SKM-1 treated with dmso at 0.1 percent for 144 hours (cell line): ENCODE measurements at regions not wholly inside any gene's neighbourhood (a gene's known extent, or its start where the extent isn't known, plus 50 kb on each side); places are given as distances from the start of the nearest gene placed in this dataset.

Experiments
- DNase-seq: peaks from one replicate; lab custom pipeline; 2025; ENCODE audit not compliant: unreplicated experiment; lab: John Stamatoyannopoulos, UW

DNA sequence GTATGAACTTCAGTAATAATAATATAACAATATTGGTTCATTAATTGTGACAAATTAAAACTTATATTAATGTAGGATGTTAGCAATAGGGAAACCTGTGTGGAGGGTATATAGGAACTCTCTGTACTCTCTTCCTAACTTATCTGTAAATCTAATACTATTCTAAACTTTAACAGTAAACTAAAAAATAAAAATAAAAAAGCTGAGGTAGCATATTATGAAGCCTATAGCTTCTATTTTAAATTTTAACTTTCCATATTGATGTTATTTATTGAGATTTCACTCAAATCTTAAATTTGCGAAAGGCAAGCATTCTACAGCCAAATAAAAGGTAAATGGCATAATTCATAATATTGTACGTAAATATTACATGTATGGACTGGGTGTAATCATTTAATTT lies 326.4 kb downstream of the MEI4 start:
- DNase-seq = no peak

- peak; percentile 34 for DNase-seq
Measured at GRCh38 chr6:77986380-77987034, 333.7 kb downstream of the MEI4 start.

GRCh38 chr6:77987035-77987384 lies 334.2 kb downstream of the MEI4 start:
- DNase-seq = no peak

- DNase-seq = no peak
Measured at GRCh38 chr6:78010130-78010529, 357.3 kb downstream of the MEI4 start.

DNA sequence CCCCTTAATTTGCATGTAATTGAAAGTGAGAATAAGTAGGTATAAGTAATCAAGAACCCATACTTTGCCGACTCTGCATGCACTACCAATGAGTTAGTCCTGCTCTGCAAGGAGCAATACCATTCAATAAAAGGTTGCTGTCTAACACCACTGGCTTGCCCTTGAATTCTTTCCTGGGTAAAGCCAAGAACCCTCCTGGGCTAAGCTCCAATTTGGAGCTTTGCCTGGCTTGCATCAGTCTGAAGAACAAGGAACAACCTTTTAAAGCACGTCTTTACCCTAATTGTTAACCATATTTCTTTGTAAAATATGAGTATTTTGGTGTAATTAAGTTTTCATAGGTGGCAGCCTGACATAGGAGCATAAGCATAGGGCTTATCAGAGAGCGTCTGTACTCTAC lies 367.7 kb downstream of the MEI4 start:
- no peak for DNase-seq

GRCh38 chr6:78025502-78025901 lies 372.7 kb downstream of the MEI4 start:
- no peak for DNase-seq

DNA sequence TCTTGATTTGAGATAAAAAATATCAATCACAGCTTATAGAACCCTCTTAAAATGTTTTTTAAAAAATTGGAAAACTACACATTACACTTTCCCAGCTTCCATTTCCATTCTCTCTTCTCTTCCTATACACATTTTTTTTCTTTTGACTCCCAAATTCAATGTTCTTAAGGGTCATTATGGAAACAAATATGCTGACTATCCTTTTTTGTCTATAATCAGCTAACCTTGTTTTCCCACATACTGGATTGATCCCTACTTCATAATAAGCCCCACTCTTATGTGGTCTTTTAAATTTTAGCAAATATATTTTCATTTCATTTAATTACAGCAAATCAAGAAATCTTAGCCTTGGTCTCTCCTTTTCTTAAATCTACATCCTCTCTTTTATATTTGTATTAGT lies 378.4 kb downstream of the MEI4 start:
- DNase-seq = no peak

GRCh38 chr6:78059171-78059570 lies 406.3 kb downstream of the MEI4 start:
- DNase-seq = no peak

DNA sequence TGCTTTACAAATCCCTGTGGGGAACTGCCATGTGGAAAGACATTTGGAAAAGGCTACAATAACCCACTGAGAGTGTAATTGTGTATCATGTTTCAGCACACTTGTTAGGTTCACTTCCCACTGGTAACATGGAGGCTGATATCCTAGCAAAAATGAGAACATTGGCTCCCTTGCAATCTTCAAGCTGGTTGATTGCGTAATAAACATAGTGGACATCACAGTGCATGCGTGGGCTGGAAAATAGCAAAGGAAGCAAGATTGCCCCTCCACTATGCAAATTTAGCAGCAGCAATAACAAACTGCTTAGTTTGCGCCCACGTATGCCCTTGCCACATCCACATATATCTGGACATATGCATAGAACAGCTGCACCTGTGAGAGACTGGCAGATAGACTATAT lies 410.2 kb downstream of the MEI4 start:
- DNase-seq = no peak

GRCh38 chr6:78076371-78076770 lies 423.5 kb downstream of the MEI4 start:
- no peak for DNase-seq

DNA sequence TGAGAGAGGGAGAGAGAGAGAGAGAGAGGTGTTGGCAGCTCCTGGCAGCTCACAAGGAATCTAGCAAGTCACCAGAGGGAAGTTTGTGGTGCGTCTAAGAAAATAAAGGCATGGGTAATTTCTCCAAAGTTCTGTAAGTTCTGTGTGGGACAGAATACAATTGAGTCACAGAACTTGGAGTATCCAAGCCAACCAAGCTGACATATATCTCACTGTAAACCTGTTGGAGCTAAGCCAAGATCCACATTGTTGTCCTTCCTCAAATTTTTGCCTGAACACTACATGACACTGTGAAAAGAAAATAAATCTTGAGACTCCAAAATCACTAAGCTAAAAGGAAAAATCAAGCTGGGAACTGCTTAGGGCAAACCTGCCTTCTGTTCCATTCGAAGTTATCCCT lies 436.7 kb downstream of the MEI4 start:
- DNase-seq = no peak

DNA sequence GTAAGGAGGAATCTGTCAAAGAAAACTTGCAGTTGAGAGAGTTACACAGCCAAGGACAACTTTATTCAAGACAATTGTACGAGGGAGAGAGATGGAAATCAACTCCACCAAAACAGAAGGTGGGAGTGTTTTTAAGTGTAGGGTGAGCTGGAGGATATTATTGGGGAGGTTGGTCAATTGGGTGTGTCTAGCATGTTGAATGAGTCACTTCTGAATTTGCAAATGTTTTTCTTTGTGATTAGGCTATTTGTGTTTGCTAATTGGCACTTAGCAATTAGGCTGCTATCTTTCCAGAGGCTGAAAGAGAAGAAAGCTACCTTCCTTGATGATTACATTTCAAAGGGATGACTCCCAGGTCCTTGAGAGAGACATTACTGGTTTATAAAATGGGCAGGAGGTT lies 441.1 kb downstream of the MEI4 start:
- no peak for DNase-seq

- no peak for DNase-seq
Measured at GRCh38 chr6:78101387-78101786, 448.5 kb downstream of the MEI4 start.

DNA sequence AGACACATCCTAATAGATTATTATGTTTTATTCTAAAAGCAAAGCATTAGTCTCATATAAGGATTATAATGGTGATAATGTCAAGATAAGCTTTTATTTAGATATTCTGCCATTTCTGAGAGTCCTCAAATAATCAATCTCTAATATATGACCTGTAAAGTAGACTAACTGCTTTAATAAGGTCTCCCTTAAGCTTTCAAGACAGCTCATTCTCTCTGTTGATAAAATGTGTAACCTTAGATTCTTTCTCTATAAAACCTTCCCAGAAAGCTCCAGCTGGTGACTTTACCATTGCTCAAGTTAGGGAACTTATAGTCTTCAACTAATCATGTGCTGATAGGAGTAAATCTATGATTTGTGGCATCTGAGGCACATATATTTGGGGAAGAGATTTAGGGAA lies 457.8 kb downstream of the MEI4 start:
- DNase-seq = no peak

GRCh38 chr6:78117966-78118365 lies 465.1 kb downstream of the MEI4 start:
- DNase-seq = no peak

DNA sequence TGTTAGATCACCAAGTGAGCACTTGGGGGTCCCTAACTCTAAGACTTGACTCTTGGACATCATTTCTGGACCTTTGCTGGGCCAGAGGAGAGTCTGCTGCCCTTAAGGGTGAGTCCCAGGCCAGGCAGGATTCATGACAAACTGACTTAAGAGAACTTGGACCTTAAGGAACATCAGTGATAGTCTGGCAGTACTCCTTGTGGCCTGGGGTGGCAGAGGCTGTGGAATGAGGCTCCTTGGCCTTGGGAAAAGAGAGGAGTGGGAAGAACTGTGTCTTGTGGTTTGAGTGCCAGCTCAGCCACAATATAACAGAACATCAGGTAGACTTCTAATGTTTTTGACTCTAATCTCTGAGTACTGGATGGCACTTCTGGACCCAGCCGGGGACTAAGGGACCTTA lies 478.7 kb downstream of the MEI4 start:
- DNase-seq = no peak

DNA sequence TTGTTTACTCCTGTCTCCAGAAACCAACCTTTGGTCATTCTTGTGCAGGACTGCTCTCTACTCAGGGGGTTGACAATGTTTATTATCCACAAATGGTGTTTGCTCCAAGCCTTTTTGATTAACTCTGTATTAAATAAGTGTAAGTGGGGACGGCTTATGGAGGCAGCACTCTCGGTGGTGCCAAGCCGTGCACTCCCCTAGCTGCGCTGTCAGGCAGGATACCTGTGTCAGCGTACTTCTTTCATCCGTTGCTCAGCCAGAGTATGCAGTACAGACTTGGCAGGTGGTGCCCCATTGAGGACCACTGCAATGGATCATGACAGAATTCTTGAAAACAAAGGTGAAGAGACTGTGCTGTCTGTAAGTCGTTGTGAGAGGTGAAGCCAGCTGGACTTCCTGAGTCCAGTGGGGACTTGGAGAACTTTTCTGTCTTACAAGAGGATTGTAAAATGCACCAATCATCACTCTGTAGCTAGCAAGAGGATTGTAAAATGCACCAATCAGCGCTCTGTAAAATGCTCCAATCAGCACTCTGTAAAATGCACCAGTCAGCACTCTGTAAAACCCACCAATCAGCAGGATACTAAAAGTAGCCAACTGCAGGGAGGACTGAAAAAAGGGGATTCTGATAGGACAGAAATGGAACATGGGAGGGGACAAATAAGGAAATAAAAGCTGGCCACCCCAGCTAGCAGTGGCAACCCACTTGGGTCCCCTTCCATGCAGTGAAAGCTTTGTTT lies 480.0 kb downstream of the MEI4 start:
- DNase-seq = no peak

- DNase-seq = no peak
Measured at GRCh38 chr6:78150425-78150824, 497.6 kb downstream of the MEI4 start.

GRCh38 chr6:78153976-78154375 lies 501.1 kb downstream of the MEI4 start:
- DNase-seq = no peak

DNA sequence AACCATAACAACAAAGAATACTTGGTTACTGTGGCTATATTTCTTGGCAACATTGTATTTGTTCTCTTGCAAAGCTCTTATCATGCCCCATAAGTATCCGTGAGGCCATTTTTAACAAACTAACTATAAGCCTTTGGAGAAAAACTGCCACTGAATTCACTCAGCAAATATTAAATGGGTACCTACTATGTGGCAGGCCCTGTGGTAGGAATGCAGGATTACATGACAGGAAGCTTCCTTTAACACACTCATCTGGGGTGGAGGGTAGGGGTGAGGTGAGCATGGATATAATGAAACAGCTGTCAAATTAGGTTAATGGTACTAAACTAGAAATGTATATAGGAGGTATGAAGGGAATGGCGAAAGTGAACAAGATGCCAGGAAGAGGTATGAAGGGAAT lies 504.8 kb downstream of the MEI4 start:
- no peak for DNase-seq

- no peak for DNase-seq
Measured at GRCh38 chr6:78188891-78189290, 536.1 kb downstream of the MEI4 start.

DNA sequence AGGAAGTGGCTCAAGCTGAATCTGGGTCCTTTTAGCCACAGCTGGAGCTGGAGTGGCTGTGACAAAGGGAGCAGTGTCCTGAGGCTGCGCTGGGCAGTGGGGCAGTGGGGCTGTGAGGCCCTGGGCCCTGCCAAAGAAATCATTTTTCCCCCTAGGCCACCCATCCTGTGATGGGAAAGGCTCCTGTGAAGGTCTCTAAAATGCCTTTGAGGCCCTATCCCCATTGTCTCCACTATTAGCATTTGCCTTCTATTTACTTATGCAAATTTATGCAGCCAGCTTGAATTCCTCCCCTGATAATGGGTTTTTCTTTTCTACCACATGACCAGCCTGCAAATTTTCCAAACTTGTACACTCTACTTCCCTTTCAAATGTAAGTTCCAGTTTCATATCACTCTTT lies 539.2 kb downstream of the MEI4 start:
- DNase-seq = no peak

DNA sequence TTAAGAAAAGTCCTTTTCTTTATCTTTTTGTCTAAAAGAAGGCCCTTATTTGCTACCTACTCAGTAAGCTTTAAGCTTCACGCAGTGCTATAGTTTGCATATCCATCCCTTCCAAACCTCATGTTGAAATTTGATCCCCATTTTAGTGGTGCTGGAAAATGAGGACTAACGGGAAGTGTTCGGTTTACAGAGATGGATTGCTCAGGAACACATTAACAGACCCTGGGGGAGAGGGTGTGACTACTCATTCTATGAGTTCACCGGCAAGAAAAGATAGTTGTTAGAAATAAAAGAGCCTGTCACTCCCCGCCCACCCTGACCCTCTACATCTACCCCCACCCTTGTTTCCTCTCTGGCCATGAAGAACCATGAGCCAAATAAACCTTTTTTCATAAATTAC lies 546.2 kb downstream of the MEI4 start:
- DNase-seq = no peak
